ENCODE measurements at regions not wholly inside any gene's neighbourhood (a gene's known extent, or its start where the extent isn't known, plus 50 kb on each side); places are given as distances from the start of the nearest gene placed in this dataset.
A peak's percentile ranks its signal among the peaks of the same experiment; 100 is the strongest.
"Not testable (repeated sequence)": the region's sequence is repeated elsewhere in the genome, so short reads cannot be mapped to it uniquely, and the experiment has no call there.

DNA sequence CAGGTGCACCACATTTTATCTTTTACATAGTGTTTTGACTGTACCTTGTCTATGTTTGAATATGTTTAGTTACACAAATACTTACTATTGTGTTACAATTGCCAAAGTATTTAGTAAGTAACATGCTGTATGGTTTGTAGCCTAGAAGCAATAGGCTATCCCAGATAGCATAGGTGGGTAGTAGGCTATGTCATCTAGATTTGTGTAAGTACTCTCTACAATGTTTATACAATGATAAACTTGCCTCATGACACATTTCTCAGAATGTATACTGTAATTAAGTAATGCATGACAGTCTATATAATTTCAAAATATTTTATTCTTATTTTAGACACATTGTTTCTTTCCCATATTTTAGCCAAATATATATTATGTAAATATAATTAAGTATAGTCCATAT is 836.8 kb upstream of the CDH9 start:
- Histone ChIP-seq H3K27me3 (replicated peaks) (no peaks in the 10 kb centered on the region), H3K36me3 (replicated peaks) (no peaks in the 10 kb centered on the region), H3K4me3 (ENCODE audit: low read depth, low read length) (no peak overlapping the region), H3K27ac (no peak overlapping the region)
- in situ Hi-C loops (cut with HindIII; ENCODE audit: low pct_ligation_motif_present, low sequenced_read_pairs) = no loop called here
- TF ChIP-seq, protein P1, sequence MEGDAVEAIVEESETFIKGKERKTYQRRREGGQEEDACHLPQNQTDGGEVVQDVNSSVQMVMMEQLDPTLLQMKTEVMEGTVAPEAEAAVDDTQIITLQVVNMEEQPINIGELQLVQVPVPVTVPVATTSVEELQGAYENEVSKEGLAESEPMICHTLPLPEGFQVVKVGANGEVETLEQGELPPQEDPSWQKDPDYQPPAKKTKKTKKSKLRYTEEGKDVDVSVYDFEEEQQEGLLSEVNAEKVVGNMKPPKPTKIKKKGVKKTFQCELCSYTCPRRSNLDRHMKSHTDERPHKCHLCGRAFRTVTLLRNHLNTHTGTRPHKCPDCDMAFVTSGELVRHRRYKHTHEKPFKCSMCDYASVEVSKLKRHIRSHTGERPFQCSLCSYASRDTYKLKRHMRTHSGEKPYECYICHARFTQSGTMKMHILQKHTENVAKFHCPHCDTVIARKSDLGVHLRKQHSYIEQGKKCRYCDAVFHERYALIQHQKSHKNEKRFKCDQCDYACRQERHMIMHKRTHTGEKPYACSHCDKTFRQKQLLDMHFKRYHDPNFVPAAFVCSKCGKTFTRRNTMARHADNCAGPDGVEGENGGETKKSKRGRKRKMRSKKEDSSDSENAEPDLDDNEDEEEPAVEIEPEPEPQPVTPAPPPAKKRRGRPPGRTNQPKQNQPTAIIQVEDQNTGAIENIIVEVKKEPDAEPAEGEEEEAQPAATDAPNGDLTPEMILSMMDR (IDR thresholded peaks at IDR 0.05; ENCODE audit: low read depth, low read length, missing control alignments) = no peak
- no peak for DNase-seq

DNA sequence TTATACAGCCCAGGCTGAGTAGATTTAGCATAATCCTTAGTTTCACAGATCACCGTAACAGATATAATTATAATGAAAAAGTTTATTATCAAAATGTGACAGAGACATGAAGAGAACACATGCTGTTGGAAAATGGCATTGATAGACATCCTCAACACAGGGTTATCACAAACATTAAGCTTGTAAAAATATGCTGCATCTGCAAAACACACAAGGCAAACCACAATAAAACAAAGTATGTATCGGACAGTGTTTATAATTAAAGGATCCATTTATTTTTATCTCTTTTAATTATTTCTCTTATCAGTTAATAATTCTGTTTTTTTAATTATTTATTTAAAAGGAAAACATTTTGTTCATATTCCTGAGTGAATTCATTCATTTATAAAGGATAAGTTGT is 829.9 kb upstream of the CDH9 start:
- no peaks in the 10 kb centered on the region for H3K36me3 ChIP-seq (replicated peaks)
- no peak for DNase-seq
- H3K4me3 ChIP-seq (ENCODE audit: low read depth, low read length) = no peak overlapping the region
- H3K27ac ChIP-seq = no peak overlapping the region
- TF ChIP-seq, protein P1 (IDR thresholded peaks at IDR 0.05; ENCODE audit: low read depth, low read length, missing control alignments) = no peak
- no peaks in the 10 kb centered on the region for H3K27me3 ChIP-seq (replicated peaks)
- in situ Hi-C loops (cut with HindIII; ENCODE audit: low pct_ligation_motif_present, low sequenced_read_pairs) = no loop called here

DNA sequence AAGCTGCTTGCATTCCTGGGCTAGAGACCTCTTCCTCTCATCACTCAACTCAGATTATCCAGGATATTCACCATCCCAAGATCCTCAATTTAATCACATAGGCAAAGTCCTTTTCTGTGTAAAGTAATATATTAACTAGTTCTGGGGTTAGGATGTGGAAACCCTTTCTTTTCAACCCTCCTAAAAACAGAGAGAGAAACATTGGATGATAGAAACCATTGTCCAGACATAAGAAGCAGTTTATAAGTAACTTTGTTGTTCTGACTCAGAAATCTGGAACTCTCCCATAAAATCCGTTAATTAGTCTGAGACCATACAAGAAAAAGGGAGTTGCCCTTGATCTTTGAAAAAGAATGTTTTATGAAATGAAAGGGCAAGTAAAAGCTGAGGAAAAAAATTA is 817.1 kb upstream of the CDH9 start:
- no peak for DNase-seq
- H3K27ac ChIP-seq = no peak overlapping the region
- no peaks in the 10 kb centered on the region for H3K27me3 ChIP-seq (replicated peaks)
- TF ChIP-seq, protein P1 (IDR thresholded peaks at IDR 0.05; ENCODE audit: low read depth, low read length, missing control alignments) = no peak
- no peaks in the 10 kb centered on the region for H3K36me3 ChIP-seq (replicated peaks)
- H3K4me3 ChIP-seq (ENCODE audit: low read depth, low read length) = no peak overlapping the region
- in situ Hi-C loops (cut with HindIII; ENCODE audit: low pct_ligation_motif_present, low sequenced_read_pairs) = no loop called here

DNA sequence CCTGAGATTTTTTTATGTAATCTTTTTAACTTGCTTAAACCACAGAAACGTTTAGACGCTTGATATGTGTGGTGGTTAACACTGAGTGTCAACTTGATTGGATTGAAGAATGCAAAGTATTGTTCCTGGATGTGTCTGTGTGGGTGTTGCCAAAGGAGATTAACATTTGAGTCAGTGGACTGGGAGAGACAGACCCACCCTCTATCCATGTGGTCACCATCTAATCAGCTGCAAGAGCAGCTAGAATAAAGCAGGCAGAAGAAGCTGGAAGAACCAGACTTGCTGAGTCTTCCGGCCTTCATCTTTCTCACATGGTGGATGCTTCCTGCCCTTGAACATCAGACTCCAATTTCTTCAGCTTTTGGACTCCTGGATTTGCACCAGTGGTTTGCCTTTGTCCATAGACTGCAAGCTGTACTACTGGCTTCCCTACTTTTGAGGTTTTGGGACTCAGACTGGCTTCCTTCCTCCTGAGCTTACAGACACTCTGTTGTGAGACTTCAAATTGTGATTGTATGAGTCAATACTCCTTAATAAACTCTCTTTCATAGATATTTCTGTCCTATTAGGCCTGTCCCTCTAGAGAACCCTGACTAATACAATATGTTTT is 816.0 kb upstream of the CDH9 start:
- H3K4me3 ChIP-seq (ENCODE audit: low read depth, low read length) = no peak overlapping the region
- peak overlapping the region; percentile 60 for H3K27ac ChIP-seq
- H3K36me3 ChIP-seq (replicated peaks) = no peaks in the 10 kb centered on the region
- peak; percentile 57 for DNase-seq
- TF ChIP-seq, protein P1 (IDR thresholded peaks at IDR 0.05; ENCODE audit: low read depth, low read length, missing control alignments) = no peak
- in situ Hi-C loops (cut with HindIII; ENCODE audit: low pct_ligation_motif_present, low sequenced_read_pairs) = no loop called here
- H3K27me3 ChIP-seq (replicated peaks) = no peaks in the 10 kb centered on the region

DNA sequence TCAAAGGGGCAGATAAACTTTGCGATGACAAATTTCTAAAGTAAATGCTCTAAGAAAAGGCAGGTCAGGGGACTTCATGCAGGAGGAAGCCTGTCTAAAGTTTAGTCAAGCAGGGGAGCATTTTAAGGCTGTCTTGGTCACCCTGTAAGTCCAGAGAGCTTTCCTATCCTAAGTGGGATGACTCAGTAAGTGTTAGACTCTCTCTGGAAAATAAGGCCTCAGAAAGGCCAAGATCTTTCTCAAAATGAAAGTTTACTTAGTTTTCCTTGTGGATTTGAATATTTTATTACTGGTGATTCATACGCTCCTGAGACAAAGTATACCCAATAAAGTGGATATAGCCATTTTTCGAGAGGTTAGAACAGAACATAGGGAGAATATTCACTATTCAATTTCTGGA is 806.9 kb upstream of the CDH9 start:
- Histone ChIP-seq H3K27me3 (replicated peaks) (no peaks in the 10 kb centered on the region), H3K27ac (no peak overlapping the region), H3K4me3 (ENCODE audit: low read depth, low read length) (no peak overlapping the region), H3K36me3 (replicated peaks) (no peaks in the 10 kb centered on the region)
- in situ Hi-C loops (cut with HindIII; ENCODE audit: low pct_ligation_motif_present, low sequenced_read_pairs) = no loop called here
- TF ChIP-seq, protein P1 (IDR thresholded peaks at IDR 0.05; ENCODE audit: low read depth, low read length, missing control alignments) = no peak
- DNase-seq = no peak

DNA sequence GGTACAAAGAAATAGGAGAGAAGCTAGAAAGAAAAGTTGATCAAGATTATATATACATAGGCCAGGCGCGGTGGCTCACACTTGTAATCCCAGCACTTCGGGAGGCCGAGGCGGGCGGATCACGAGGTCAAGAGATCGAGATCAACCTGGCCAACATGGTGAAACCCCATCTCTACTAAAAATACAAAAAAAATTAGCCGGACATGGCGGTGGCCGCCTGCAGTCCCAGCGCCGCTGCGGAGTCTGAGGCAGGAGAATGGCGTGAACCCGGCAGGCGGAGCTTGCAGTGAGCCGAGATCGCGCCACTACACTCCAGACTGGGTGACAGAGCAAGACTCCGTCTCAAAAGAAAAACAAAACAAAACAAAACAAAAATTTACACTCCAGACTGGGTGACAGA is 798.3 kb upstream of the CDH9 start:
- DNase-seq; H3K36me3 ChIP-seq (replicated peaks); in situ Hi-C loops (cut with HindIII; ENCODE audit: low pct_ligation_motif_present, low sequenced_read_pairs); H3K4me3 ChIP-seq (ENCODE audit: low read depth, low read length); H3K27ac ChIP-seq; H3K27me3 ChIP-seq (replicated peaks): not testable (repeated sequence)

Measured in brain microvascular endothelial cell (primary cell).